ENCODE measurements at regions not wholly inside any gene's neighbourhood (a gene's known extent, or its start where the extent isn't known, plus 50 kb on each side); places are given as distances from the start of the nearest gene placed in this dataset.

GRCh38 chr9:84393266-84393950, 52.9 kb upstream of the SLC28A3 start:
- no peak for DNase-seq (ENCODE audit: low read depth in 1 of 2, low spot score in 1 of 2)

DNA sequence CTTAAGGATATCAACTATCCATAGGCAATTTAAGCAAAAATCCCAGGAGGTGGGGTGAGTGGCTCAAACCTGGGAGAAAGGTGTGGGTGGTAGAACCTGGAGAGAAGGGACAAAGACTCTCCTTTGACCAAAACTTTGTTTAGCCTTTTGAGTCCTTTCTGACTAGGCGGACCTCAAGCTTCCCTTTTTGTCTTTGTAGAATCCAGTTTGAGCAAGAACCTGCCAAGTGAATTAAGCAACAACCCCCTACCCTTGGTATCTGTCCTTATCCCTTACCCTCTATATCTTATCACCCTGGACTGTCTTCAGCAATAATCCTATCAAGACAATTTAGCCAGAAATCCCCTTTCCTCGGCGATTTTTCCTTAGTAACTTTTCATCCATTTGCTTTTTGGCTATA, 53.5 kb upstream of the SLC28A3 start:
- DNase-seq (ENCODE audit: low read depth in 1 of 2, low spot score in 1 of 2) = no peak

DNA sequence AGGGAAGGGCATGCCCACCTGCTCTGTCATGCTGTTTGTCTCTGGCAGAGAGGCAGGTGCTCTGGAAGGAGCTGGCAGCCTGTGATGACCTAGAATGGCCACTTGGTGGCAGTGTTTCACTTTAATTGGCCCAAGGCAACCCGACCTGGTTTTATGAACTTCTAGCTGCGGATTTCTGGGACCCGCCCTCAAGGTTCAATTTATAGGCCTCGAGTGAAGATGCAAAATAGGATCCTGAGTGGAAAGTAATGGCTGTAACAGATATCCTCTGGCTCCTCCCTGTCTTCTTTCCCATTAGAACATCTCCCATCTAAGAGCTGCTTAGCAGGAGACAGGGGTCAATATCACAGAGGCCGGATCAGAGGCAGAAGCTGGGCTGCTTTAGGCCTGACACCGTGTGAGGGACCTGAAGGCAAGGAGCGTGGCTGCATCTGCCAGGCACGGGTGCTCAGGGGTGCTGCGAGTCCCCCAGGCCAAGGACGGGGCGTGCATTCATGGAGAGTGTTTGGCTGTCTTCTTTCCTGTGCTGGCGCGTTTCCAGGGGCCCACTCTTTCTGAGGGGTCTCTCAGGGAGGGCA, 56.7 kb upstream of the SLC28A3 start:
- peak; percentile 21 to 36 for DNase-seq (ENCODE audit: low read depth in 1 of 2, low spot score in 1 of 2)

- no peak for DNase-seq (ENCODE audit: low read depth in 1 of 2, low spot score in 1 of 2)
Measured at GRCh38 chr9:84397822-84398221, 57.3 kb upstream of the SLC28A3 start.

- no peak for DNase-seq (ENCODE audit: low read depth in 1 of 2, low spot score in 1 of 2)
Measured at GRCh38 chr9:84402517-84402916, 62.0 kb upstream of the SLC28A3 start.

GRCh38 chr9:84403288-84403687, 62.7 kb upstream of the SLC28A3 start:
- DNase-seq (ENCODE audit: low read depth in 1 of 2, low spot score in 1 of 2) = no peak

- no peak for DNase-seq (ENCODE audit: low read depth in 1 of 2, low spot score in 1 of 2)
Measured at GRCh38 chr9:84404095-84404686, 63.6 kb upstream of the SLC28A3 start.

DNA sequence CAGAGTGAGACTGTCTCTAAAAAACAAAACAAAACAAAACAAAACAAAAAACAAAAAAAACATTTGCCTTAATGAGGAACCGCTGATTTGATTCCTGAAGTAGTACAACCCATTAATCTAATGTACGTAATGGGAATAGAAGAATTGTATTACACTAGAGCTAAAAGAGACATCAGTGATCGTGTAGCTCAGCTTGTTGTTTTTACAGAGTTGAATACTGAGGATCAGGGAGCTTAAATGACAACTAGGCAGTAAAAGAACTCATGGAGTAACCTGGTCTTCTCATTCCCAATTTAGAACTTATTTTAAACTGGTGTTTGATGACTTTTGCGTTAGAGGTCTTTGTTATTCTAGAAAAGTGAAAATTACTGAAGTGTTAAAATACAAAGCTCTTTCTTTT, 65.1 kb upstream of the SLC28A3 start:
- DNase-seq (ENCODE audit: low read depth in 1 of 2, low spot score in 1 of 2) = no peak

DNA sequence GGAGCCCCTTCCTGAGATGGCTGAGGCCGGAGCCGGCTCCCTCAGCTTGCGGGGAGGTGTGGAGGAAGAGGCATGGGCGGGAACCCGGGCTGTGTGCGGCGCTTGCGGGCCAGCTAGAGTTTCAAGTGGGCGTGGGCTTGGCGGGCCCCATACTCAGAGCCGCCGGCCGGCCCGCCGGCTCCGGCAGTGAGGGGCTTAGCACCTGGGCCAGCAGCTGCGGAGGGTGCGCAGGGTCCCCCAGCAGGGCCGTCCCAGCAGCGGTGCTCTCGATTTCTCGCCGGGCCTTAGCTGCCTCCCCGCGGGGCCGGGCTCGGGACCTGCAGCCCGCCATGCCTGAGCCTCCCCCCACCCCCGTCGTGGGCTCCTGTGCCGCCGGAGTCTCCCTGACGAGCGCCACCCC, 67.9 kb upstream of the SLC28A3 start:
- DNase-seq (ENCODE audit: low read depth in 1 of 2, low spot score in 1 of 2) = no peak

DNA sequence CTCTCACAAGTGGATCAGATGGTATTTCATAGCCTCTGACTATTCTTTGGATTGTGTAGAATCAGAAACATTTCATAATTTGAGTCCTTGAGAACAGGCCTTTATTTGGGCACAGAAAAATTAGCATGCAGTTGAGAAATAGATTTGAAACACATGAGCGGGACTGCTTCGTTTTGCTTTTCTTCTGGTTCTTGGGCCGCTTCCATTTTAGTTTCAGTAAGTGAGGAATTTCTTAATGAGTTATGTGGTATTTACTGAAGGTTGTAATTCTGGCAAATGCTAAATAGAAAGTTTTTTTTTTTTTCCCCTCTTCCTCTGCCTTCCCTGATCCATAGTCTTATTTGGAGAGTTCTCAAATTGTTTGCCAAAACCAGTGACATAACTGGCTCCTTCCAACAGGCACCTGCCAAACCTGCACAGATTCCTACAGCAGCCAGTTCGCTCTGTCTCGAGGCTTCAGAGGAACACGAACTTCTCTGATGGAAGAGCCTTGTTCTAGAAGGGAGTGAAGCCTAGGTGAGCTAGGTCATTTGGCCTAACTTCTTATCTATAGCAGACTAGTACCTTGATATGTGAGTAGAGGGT, 71.2 kb upstream of the SLC28A3 start:
- DNase-seq (ENCODE audit: low read depth in 1 of 2, low spot score in 1 of 2) = no peak

DNA sequence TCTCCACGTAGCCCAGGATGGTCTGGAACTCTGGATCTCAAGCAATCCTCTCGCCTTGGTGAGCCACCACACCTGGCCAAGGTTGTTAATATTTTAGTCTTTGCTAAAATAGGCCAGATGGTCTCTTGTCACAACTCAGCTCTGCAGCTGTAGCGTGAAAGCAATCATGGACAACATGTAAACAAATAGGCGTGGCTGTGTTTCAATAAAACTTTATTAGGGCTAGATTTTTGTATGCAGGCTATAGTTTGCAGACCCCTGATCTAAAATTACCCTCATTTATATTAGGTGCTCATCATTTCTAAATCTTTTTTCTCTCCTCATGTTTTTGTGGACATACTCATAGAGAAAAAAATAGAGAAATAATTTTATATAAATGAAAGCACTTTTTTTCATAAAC, 72.1 kb upstream of the SLC28A3 start:
- DNase-seq (ENCODE audit: low read depth in 1 of 2, low spot score in 1 of 2) = no peak

GRCh38 chr9:84413301-84413700, 72.7 kb upstream of the SLC28A3 start:
- DNase-seq (ENCODE audit: low read depth in 1 of 2, low spot score in 1 of 2) = no peak

GRCh38 chr9:84419031-84419602, 78.6 kb upstream of the SLC28A3 start:
- DNase-seq (ENCODE audit: low read depth in 1 of 2, low spot score in 1 of 2) = no peak

GRCh38 chr9:84424931-84425330, 84.4 kb upstream of the SLC28A3 start:
- DNase-seq (ENCODE audit: low read depth in 1 of 2, low spot score in 1 of 2) = no peak

DNA sequence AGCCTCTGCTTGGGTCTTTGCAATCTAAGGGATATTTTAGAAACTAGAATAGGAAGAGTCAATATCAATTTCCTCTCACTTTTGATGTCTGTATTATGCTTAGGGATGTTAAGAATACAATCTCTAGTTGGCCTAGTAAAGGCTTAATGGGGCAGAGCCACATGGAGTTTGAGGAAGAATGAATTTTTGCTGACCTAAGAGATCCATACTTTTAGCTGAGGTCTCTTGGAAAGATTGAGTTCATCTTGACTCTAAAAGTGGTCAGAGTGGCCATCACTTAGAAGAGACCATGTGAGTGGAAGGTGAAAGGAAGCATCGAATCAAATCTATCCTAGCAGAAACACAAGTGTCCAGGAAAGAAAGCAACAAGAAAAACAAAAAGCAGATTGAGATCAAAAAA, 92.2 kb upstream of the SLC28A3 start:
- DNase-seq (ENCODE audit: low read depth in 1 of 2, low spot score in 1 of 2) = no peak

DNA sequence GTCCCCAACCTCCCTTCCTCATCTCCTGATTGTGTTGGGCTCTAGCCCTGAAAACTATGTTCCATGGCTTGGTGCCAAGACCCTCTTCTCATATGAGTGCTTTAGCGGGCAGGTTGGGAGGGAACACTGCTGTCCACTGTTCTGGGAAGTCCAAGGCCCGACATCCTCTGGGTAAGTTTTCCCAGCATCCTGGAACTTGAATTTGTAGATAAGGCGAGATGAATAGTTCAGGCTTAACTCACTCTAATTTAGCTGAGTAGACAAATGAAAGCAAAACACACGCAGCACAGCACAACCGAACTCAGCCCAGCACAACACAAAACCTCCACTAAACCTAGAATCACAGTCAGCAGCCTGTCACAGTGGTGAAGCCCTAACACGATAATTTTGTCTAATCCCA, 95.3 kb upstream of the SLC28A3 start:
- DNase-seq (ENCODE audit: low read depth in 1 of 2, low spot score in 1 of 2) = no peak

- no peak for DNase-seq (ENCODE audit: low read depth in 1 of 2, low spot score in 1 of 2)
Measured at GRCh38 chr9:84436386-84437109, 96.0 kb upstream of the SLC28A3 start.

GRCh38 chr9:84438391-84438790, 97.8 kb upstream of the SLC28A3 start:
- no peak for DNase-seq (ENCODE audit: low read depth in 1 of 2, low spot score in 1 of 2)

GRCh38 chr9:84439250-84439649, 98.7 kb upstream of the SLC28A3 start:
- DNase-seq (ENCODE audit: low read depth in 1 of 2, low spot score in 1 of 2) = no peak

DNA sequence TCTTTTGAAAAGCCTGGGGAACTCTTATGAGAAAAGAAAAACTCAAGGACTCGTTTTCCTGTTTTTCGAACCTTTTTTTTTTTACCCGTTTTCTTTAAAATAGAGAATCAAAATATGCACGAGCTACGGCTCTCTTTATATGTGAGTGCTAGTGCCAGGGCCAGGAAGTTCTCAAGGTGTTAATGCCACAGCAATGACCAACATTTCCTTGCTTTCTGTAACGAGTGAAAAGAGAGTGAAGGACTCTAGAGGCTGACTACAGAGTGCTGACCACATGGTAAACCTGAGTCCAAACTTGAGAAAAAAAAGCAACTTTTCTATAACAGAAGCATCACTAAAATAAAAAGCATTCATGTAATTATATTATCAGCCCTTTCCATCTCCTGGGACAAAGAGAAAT, 102.2 kb upstream of the SLC28A3 start:
- DNase-seq (ENCODE audit: low read depth in 1 of 2, low spot score in 1 of 2) = no peak

- no peak for DNase-seq (ENCODE audit: low read depth in 1 of 2, low spot score in 1 of 2)
Measured at GRCh38 chr9:84445737-84446136, 105.2 kb upstream of the SLC28A3 start.
